SK-N-SH (cell line): ENCODE measurements at regions not wholly inside any gene's neighbourhood (a gene's known extent, or its start where the extent isn't known, plus 50 kb on each side); places are given as distances from the start of the nearest gene placed in this dataset.

Experiments used
- RAD21 ChIP-seq: IDR thresholded peaks from 2 replicates; pipeline ENCODE4 v1.6.1; 2012; ENCODE audit warnings: mild to moderate bottlenecking, low read length
- SMC3 ChIP-seq: IDR thresholded peaks from 2 replicates; pipeline ENCODE4 v1.6.1; 2012; ENCODE audit warnings: low read depth, low read length, improper control_type of control experiment
- TAF1 ChIP-seq: IDR thresholded peaks from 2 replicates; pipeline ENCODE4 v1.6.1; 2012; ENCODE audit warnings: low read depth, mild to moderate bottlenecking, low read length, moderate library complexity, borderline replicate concordance
- TEAD4 ChIP-seq: IDR thresholded peaks from 2 replicates; pipeline ENCODE4 v1.4.0; 2012; ENCODE audit warnings: mild to moderate bottlenecking, borderline replicate concordance; ENCODE audit not compliant: insufficient read depth
- TF ChIP-seq, protein P1 (sequence below): IDR thresholded peaks from 2 replicates; pipeline ENCODE4 v1.4.0; 2012; ENCODE audit warnings: low read depth, borderline replicate concordance

DNA sequence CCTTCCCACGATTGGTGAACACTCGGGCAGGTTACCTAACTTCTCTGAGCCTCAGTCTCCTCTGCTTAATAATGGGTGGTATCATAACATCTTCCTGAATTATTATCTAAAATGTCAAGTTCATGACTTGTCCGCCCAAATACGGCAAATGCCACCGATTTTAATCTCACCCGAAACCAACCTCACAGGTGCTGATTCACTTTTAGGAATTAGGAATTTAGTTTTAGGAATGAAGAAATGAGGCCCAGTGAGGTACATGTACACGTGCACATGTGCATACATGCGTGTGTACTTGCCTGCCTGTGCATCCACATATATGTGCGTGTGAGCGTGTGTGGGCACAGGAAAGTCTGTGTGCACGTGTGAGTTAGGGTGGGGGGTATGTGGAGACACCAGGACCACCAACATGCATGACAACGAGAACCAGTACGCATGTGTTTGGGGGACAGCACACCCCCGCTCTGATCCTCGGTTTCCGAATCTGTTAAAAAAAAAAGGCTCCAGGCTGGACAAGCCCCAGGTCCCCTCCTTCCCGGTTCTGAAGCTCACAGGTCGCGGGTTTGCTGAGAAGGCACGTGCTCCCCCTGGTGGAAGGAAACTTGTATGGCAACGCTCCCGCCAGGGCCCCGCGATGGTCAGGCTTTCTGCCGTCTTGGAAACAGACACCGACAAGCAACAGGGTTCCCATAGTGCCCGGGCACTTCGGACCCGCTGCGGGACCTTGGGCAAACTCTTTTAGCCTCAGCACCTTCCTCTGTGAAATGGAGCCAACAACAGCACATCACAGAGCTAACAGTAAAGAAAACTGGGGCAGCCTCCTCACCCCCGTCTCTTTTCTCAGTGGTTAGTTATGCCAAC, 219.2 kb downstream of the RBFOX3 start:
- TF ChIP-seq RAD21 (peak; percentile 87), TEAD4 (no peak), TAF1 (no peak), SMC3 (peak; percentile 93)
- TF ChIP-seq, protein P1, sequence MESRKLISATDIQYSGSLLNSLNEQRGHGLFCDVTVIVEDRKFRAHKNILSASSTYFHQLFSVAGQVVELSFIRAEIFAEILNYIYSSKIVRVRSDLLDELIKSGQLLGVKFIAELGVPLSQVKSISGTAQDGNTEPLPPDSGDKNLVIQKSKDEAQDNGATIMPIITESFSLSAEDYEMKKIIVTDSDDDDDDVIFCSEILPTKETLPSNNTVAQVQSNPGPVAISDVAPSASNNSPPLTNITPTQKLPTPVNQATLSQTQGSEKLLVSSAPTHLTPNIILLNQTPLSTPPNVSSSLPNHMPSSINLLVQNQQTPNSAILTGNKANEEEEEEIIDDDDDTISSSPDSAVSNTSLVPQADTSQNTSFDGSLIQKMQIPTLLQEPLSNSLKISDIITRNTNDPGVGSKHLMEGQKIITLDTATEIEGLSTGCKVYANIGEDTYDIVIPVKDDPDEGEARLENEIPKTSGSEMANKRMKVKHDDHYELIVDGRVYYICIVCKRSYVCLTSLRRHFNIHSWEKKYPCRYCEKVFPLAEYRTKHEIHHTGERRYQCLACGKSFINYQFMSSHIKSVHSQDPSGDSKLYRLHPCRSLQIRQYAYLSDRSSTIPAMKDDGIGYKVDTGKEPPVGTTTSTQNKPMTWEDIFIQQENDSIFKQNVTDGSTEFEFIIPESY = no peak
